GM18858 (cell line): ENCODE measurements at regions not wholly inside any gene's neighbourhood (a gene's known extent, or its start where the extent isn't known, plus 50 kb on each side); places are given as distances from the start of the nearest gene placed in this dataset.
A peak's percentile ranks its signal among the peaks of the same experiment; 100 is the strongest.
"Not testable (repeated sequence)": the region's sequence is repeated elsewhere in the genome, so short reads cannot be mapped to it uniquely, and the experiment has no call there.

ENCODE experiments used
- ATAC-seq: cut with Tn5 transposase; IDR thresholded peaks from one replicate; pipeline ENCODE4 v1.9.1; 2021; ENCODE audit not compliant: unreplicated experiment

GRCh38 chr4:44988011-44988410 is 261.7 kb upstream of the GNPDA2 start:
- ATAC-seq: no peak

GRCh38 chr4:44985938-44986337 is 259.6 kb upstream of the GNPDA2 start:
- no peak for ATAC-seq

GRCh38 chr4:44985152-44985551 is 258.8 kb upstream of the GNPDA2 start:
- ATAC-seq: no peak

DNA sequence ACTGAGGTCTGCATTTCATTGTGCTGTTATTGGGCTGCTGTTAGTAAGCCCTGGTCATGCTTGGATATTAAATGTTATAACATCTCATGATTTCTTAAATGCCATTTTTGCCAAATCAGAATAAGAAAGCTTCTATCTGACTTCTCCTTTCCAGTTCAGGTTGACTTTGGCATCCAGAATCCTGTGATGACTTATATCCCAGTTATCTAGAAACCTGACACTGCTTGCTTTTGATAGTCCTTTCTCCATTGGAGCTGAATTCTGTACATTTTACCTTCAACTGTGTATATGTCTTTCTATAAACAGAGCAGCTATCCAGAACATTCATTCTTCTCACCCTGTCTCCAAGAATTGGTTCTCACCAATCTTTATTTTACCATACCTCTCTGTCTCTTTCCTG is 257.7 kb upstream of the GNPDA2 start:
- no peak for ATAC-seq

- ATAC-seq: no peak
These were observed 256.7 kb upstream of the GNPDA2 start for GRCh38 chr4:44983083-44983482.

GRCh38 chr4:44978020-44978419 is 251.7 kb upstream of the GNPDA2 start:
- ATAC-seq: no peak

DNA sequence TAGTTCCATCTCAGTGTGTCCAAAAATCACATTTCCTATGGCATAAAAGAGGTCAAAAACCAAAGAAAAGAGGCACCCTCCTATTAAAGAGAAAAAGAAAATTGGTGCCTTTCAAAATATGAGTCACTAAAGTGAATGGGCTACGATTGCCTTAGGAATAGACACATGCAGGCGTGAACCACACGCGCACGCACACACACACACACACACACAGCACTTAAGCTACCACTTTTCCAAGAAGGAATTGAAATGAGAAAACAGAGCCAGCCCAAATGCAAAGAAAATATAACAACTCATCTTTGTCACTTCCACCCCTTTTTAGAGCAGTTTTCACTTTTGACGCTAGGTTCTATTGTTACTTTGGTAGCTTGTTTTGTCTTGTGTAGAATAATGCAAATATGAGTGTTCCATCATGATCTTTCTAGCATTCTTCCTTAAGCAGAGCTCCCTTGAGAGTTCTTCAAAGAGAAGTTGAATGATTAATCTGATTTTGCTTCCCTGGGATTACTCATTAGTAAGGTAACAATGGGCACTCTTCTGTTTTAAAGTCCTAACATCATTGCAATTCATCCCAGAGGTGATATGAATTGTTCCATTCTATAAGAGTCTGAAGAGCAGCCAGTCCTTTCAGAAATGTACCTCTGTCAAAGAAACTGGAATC is 239.2 kb upstream of the GNPDA2 start:
- no peak for ATAC-seq

DNA sequence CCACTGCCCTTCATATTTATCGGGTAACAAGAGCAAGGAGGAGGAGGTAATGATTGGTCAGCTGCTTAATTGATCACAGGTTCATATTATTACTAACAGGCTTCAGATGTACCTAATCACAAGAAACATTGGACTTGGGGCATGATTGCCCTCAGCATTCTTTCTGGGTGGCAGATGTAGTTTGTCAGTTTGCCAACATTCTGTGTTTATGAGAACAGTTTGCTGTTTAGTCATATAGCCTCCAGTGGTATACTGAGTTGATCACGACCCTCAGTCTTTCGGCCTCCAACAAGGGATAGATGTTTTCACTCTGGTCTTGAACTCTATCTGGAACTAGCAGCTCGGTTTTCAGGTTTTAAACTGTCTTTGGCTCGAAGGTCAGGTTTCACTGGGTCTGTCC is 237.7 kb upstream of the GNPDA2 start:
- not testable (repeated sequence) for ATAC-seq

- no peak for ATAC-seq
These were observed 234.8 kb upstream of the GNPDA2 start for GRCh38 chr4:44961001-44961755.

GRCh38 chr4:44931720-44932119 is 205.4 kb upstream of the GNPDA2 start:
- ATAC-seq: no peak

DNA sequence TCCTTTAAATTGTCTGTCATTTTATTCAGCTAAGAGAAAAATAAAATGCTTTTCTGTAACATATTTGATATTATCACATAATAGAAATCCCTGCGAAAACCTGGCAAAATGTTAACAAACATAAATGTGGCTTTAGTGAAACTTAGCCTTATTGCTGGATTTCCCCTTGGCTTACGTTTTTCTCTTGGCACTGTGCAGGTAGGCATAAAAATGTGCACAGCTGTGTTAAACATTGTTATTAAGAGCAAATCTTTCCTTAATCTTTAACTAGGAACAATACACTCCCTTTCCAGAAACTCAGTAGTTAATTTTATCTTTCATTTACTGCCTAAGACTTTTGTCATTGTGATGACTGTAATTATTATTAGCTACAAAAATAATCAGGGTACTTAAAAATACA is 202.4 kb upstream of the GNPDA2 start:
- ATAC-seq: no peak

DNA sequence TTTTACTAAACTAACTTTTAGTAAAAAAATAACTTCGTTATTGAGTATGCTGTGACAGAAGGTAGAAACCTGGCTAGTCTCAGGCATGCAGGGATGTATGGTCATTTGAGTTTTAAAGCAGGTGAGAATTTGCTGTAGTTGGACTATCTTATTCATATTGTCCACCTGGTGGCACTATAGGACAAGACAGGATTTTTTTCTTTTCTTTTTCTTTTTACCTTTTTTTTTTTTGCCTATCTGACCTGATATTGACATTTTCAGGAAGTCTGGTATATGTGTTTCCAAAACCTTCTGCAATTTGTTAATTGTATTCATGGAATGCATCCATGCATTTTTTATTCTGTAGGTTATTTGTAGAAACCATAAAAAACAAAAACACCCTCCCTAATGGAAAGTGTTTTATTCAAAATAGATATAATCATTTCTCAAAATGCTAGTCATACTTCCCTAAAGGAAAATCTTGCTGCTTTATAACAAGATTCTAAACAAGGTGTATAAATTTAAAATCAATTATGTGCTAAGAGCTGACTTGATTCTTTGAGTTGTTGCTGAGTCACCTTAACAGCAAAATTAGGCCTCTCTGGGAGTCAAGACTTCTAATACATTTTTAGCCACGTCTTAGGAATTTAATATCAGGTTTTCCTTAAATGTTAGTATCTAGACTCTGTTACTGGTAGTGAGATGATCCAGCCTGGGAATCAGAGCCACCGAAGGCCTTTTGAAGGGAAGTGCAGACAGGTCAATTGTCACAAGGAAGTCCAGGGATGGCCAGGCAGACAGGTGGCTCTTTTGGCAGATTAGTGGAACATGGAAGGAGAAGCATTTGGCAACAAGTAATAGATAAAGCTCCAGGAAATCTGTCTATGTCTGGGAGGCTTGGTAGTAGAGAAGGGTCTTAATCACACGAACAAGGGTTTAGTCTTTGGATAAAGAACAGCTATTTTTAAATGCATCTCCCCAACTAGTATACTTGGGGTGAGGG is 201.3 kb upstream of the GNPDA2 start:
- ATAC-seq: peak; percentile 61

DNA sequence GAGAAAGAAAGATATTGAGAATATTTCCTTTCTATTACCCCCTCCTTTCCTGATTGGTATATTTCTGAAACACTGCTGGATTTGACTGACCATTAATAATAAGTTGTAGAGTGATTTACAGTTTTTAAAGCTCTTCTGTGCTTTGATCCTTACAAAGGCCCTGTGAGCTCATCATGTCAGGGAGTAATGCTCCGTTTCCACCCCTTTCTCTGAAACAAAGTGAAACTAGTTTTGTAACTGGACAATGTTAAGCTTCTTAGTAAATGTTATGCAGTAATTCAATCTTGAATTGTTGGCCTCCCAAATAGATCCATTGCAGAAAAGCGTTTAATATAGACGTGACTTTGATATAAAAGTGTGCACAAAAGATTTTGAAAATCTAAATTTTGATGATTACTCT is 190.1 kb upstream of the GNPDA2 start:
- ATAC-seq: no peak

- no peak for ATAC-seq
These were observed 188.4 kb upstream of the GNPDA2 start for GRCh38 chr4:44914748-44915147.

- no peak for ATAC-seq
These were observed 187.9 kb upstream of the GNPDA2 start for GRCh38 chr4:44914223-44914622.

GRCh38 chr4:44912980-44913379 is 186.6 kb upstream of the GNPDA2 start:
- ATAC-seq: no peak

GRCh38 chr4:44908565-44908964 is 182.2 kb upstream of the GNPDA2 start:
- ATAC-seq: no peak

- ATAC-seq: no peak
These were observed 145.9 kb upstream of the GNPDA2 start for GRCh38 chr4:44872246-44872645.

DNA sequence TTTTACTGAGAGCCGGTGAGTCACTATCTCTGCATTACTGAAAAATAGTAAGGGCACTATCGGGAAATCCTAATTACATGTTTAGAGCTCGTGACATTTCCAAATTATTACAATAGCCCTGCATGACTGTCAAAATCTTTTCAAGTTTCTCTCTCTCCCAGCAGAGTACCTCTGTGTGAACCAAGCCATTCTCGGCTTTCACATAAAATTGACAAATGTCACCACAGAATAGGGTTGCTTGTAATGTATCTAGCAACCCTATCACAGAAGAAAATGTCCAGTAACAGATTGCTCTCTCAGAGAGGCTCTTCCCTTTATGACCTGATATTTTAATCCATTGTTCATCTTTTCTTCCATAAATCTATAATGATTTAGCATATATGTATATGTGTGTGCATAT is 144.8 kb upstream of the GNPDA2 start:
- no peak for ATAC-seq

DNA sequence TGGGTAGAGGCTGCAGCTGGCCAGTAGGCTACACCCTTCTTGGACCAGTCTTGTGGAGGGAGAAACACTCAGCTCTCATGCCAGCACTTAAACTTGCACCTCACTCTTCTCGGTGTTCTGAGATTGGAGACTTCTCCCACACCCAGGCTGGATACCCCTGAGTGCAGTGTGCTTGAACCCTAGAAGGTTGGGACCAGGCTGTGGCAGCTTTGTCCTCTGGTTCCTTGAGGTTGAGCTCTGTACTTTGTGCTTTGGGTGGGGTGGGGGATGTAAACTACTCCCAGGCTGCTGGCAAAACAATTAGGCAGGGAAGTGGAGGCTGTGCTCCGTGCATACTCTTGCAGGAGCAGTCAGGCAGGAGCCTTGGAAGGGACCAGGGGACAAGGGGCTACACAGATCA is 143.6 kb upstream of the GNPDA2 start:
- ATAC-seq: no peak

- no peak for ATAC-seq
These were observed 143.0 kb upstream of the GNPDA2 start for GRCh38 chr4:44869222-44869882.
